Transverse colon (tissue), 3 donors: ENCODE measurements at regions not wholly inside any gene's neighbourhood (a gene's known extent, or its start where the extent isn't known, plus 50 kb on each side); places are given as distances from the start of the nearest gene placed in this dataset.

Experiments used
- EP300 ChIP-seq: sonication (generic); formaldehyde crosslinking; IDR thresholded peaks from one replicate; pipeline ENCODE4 v1.6.1; 2017; ENCODE audit warnings: antibody characterized with exemption, low read depth
- TF ChIP-seq, protein P1 (sequence below), 5 experiments: fragments of 200-600 bp in 3 of 5; fragments of 450-650 bp in 2 of 5; sonication (generic) in 3 of 5; IDR thresholded peaks; 1 replicate in 2 of 5; 2 replicates in 3 of 5; pipeline ENCODE4 v1.5.1; 2016 to 2017; ENCODE audit warnings: antibody characterized with exemption in 5 of 5, inconsistent platforms in 3 of 5, mild to moderate bottlenecking in 2 of 5, moderate library complexity in 1 of 5

DNA sequence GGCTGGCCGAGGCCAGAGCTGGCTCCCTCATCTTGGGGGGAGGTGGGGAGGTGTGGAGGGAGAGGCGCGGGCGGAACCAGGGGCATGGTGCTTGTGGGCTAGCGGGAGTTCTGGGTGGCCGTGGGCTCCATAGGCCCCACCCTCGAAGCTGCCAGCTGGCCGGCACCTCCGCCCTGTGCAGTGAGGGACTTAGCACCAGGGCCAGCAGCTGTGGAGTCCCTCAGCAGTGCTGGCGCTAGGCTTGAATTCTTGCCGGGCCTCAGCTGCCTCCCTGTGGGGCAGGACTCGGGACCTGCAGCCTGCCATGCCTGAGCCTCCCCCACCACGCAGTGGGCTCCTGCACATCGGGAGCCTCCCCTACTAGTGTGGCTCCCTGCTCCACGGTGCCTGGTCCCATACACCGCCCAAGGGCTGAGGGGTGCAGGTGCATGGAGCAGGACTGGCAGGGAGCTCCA is 603.3 kb downstream of the PCDH18 start:
- TF ChIP-seq, protein P1, sequence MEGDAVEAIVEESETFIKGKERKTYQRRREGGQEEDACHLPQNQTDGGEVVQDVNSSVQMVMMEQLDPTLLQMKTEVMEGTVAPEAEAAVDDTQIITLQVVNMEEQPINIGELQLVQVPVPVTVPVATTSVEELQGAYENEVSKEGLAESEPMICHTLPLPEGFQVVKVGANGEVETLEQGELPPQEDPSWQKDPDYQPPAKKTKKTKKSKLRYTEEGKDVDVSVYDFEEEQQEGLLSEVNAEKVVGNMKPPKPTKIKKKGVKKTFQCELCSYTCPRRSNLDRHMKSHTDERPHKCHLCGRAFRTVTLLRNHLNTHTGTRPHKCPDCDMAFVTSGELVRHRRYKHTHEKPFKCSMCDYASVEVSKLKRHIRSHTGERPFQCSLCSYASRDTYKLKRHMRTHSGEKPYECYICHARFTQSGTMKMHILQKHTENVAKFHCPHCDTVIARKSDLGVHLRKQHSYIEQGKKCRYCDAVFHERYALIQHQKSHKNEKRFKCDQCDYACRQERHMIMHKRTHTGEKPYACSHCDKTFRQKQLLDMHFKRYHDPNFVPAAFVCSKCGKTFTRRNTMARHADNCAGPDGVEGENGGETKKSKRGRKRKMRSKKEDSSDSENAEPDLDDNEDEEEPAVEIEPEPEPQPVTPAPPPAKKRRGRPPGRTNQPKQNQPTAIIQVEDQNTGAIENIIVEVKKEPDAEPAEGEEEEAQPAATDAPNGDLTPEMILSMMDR (IDR thresholded peaks at IDR 0.05), result no peak
- no peak for TF ChIP-seq EP300
